SKM-1 treated with dmso at 0.1 percent for 144 hours (cell line): ENCODE measurements at regions not wholly inside any gene's neighbourhood (a gene's known extent, or its start where the extent isn't known, plus 50 kb on each side); places are given as distances from the start of the nearest gene placed in this dataset.
"Not testable (repeated sequence)": the region's sequence is repeated elsewhere in the genome, so short reads cannot be mapped to it uniquely, and the experiment has no call there.

Experiments used
- DNase-seq: peaks from one replicate; lab custom pipeline; 2025; ENCODE audit not compliant: unreplicated experiment; lab: John Stamatoyannopoulos, UW

DNA sequence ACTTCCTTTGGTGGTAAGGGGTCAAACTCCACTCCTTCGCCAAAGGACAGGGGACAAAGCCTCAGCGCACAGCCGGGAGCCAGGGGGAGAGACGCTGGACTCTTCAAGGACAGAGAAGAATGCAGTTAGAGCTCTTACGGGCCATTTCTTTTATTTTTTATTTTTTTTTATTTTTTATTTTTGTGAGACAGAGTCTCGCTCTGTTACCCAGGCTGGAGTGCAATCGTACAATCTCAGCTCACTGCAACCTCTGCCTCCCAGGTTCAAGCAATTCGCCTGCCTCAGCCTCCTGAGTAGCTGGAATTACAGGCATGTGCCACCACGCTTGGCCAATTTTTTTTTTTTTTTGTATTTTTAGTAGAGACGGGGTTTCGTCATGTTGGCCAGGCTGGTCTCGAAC, 93.2 kb upstream of the RPH3AL start, which contains the start of gene RFLNB:
Gene RFLNB, minus strand, starts transcription at position 101 of the 400 bp plus-strand sequence.
- not testable (repeated sequence) for DNase-seq

DNA sequence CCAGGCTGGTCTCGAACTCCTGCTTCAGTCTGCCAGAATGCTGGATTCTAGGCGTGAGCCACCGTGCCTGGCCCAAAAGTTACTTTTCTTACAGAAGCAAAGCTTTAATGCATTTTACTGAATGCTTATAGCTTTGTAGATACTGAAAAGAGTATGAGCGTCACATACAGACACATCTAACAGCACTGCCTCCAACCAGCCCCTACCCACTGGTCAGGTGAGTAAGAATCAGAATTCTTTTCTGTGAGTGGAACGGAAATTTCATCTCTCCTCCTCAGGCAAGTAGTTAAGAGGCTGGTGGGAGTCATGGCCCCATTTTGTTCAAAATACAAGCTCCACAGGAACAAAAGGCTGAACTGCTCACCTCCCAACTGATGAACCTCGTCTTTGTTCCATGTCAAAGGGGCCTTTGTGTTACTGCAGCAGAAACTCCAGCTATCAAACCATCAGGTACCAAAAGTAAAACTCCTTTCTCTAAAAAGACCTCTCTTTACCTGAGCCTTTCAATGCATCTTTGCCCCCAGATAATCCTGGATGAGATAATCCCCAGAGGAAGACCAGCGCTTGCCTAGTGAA, 92.4 kb upstream of the RPH3AL start:
- no peak for DNase-seq

DNA sequence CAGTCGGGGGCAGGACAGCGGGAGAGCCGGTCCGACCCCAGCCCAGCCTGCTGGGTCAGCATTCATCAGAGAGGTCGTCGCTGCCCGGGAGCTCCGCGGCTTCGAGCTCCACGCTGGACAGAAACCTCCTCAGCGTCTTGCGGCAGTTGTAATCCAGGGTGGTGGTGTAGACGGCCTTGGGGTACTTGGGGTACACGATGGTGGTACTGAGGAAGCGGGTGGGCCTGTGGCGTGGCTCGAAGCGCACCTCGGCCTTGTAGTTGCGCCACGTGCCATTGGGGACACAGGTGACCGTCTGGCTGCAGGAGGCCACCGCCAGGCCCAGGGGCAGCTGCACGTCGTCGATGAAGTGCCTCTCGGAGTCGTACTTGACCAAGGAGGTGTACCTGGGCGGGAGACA, 90.5 kb upstream of the RPH3AL start:
- no peak for DNase-seq

DNA sequence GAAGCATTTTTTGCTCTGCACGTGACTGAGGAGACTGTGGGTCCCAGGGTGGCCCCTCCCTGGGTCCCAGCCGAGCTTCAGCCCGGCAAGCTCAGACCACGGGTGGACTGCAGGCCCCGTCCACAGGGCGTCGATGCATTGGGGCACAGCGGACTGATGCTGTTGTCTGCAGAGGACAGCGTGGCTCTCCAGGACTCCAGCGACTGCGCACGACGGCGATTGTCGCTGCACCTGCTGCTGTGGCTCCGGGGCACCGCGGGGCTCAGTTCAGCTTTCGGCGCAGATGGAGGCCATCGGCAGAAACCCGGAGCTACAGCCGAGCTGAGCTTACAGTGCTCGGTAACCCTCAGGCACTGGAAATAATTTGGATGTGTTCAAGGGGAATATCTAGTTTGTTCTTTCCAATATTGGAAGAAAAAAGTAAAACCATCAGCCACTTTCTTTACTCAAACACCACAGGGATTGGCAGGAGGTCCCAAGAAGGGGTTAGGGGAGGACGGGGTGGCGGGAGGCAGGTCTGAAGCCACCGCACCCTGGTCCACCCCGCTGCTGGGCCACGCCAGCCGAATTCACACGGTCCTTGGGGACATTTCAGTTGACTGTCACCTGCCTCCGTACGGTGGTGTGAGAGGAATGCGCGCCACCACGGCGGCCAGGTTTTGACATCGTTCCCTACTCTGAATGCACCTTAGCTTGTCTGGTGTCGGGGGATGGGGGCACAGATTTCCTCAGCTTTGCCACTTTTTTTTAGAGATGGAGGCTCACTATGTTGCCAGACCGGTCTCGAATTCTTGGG, 88.7 kb upstream of the RPH3AL start:
- no peak for DNase-seq

DNA sequence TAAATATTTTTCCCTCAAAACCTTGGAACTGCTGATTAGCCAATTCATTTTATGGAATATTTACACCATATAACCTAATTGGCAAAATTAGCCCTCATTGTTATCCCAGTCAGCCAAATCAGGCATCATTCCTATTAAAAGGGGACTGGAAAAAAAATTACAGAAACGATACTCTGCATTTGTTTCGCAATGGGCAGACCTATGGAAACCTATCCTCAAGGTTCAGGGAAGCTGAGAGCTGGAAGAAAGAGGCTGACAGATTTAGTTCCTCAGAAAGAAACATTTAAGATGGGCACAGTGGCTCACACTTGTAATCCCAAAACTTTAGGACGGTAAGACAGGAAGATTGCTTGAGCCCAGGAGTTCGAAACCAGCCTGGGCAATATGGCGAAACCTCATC, 85.6 kb upstream of the RPH3AL start:
- DNase-seq, result no peak

DNA sequence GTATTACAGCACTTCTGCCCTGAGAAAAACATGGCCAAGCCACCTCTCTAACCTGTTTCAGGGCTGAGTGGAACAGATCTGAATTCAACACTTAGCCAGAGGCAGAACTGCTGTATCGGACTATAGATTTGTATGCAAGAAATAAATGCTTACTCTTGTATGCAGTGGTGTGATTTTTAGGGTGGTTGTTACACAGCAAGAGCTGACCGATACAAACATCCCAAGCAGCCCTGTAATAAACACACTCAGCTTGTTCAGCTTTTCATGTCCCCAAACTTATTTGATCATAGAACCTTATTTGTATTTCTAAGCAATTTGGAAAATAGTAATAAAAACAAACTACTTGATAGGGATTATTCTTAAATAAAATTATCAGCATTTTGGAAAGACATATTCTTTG, 84.9 kb upstream of the RPH3AL start:
- no peak for DNase-seq

DNA sequence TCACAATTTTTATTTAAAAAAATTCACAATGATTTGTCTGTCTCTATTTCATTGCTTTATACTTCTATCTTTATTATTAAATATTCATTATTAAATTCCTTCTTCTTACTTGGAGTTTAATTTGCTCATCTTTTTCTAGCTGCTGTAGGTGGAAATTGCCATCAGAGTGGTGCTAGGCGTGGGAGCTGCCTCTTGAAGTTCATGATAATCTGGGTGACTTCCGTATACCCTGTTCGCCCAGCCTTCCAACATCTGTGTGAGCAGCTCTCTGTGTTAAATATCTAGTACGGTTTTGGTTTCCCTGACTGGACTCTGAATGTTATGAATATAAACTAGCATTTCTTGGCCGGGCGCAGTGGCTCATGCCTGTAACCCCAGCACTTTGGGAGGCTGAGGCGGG, 84.0 kb upstream of the RPH3AL start:
- no peak for DNase-seq

DNA sequence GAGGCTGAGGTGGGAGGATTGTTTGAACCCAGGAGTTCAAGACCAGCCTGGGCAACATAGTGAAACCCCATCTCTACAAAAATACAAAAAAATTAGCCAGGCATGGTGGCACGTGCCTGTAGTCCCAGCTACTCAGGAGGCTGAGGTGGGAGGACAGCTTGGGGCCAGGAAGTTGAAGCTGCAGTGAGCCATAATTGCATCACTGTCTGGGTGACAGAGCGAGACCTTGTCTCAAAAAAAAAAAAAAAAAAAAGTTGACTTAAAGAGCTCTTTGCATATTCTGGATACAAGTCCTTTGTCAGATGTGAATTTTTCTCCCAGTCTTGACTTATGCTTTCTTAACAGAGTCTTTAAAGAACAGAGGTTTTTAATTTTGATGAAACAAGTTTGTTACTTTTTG, 79.9 kb upstream of the RPH3AL start:
- not testable (repeated sequence) for DNase-seq

DNA sequence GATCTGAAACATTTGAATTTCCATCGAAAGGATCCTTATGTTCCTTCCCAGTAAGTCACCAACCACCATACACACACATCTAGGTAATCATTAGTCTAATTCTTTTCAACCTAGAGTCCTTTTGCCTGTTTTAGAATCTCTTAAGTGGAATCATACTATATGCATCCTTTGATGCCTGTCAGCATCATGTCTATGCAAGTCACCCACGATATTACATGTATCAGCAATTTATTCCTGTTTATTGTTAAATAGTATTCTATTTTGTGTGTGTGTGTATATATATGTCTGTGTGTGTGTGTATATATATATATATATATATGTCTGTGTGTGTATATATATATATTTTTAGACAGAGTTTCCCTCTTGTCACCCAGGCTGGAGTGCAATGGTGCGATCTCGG, 78.9 kb upstream of the RPH3AL start:
- DNase-seq, result no peak

DNA sequence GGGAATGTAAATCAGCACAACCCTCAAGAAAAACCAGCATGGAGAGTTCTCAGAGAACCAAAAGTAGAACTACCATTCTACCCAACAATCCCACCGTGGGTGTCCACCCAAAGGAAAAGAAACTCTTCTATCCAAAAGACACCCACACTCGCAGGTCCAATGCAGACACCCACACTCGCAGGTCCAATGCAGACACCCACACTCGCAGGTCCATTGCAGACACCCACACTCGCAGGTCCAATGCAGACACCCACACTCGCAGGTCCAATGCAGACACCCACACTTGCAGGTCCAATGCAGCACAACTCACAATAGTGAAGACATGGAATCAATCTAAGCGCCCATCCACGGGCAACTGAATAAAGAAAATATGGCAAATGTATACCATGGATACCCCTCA, 77.0 kb upstream of the RPH3AL start:
- DNase-seq, result no peak

DNA sequence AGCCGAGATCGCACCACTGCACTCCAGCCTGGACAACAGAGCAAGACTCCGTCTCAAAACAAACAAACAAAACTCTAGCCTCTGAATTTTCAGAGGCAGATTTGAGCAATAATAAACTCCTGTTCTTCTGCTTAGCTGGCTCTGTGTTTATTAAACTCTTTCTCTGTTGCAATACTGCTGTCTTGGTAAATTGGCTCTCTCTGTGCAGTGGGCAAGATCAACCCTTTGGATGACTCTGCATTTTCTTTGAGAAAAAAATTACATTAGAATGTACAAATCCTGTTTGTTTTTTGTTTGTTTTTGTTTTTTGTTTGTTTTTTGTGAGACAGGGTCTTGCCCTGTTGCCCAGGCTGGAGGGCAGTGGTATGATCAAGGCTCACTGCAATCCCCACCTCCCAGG, 75.8 kb upstream of the RPH3AL start:
- no peak for DNase-seq

DNA sequence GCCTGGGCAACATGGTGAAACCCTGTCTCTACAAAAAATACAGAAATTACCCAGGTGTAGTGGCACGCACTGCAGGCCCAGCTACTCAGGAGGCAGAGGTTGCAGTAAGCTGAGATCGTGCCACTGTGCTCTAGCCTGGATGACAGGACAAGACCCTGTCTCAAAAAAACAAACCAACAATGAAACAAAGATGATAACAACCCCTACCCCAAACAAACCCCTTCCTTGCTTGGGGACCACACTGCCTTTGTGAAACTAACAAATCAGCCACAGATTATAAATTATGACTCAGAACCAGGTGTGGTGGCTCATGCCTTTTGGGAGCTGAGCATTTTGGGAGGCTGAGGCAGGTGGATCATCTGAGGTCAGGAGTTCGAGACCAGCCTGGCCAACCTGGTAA, 75.3 kb upstream of the RPH3AL start:
- DNase-seq, result no peak

DNA sequence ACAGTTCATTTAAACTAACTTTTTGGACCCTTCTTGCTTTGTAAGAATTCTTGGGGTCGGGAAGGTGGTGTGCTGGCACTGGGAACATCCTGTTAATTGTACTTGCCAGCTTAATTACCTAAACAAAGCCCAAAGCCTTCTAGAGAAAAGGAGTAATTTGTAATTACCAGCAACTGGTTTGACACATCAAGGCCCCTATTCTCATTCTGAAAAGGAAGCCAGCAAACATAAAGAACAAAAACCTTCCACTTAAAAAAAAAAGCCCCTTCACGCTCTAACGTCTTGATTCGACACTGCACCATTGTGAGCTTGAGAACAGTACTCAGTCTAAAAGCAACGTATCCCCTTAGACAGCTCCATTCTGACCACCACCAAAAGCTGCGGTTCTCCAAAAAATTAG, 74.7 kb upstream of the RPH3AL start:
- DNase-seq, result no peak

DNA sequence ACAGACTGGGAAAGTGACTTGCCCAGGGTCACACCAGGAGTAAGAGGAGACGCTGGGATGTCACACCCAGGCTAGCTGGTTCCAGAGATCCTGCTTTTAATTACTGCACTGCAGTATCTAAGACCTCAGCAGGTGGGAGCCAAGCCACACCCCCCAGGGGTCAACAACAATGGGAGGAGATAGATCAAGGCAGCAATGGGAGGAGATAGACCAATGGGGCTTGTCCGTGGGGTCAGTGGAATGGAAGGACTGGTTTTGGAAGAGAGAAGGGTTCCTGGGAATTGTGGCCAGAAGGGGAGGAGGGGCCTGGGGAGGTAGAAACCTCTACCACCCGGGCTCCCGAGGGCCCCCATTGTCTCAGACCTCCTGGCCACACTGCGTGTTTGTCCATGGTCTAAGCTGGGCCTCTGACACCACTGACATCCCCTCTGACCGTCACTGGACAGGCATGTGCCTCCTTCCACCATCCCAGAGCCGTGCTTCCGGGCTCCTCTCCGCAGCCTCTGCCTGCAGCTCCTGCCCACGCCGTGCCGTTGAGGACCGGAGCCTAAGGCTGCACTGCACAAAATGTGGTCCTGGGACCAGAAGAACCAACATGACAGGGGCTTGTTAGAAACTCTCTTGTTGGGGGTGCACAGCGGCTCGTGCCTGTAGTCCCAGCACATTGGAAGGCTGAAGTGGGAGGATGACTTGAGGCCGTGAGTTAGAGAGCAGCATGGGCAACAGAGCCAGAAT, 69.8 kb upstream of the RPH3AL start:
- no peak for DNase-seq

DNA sequence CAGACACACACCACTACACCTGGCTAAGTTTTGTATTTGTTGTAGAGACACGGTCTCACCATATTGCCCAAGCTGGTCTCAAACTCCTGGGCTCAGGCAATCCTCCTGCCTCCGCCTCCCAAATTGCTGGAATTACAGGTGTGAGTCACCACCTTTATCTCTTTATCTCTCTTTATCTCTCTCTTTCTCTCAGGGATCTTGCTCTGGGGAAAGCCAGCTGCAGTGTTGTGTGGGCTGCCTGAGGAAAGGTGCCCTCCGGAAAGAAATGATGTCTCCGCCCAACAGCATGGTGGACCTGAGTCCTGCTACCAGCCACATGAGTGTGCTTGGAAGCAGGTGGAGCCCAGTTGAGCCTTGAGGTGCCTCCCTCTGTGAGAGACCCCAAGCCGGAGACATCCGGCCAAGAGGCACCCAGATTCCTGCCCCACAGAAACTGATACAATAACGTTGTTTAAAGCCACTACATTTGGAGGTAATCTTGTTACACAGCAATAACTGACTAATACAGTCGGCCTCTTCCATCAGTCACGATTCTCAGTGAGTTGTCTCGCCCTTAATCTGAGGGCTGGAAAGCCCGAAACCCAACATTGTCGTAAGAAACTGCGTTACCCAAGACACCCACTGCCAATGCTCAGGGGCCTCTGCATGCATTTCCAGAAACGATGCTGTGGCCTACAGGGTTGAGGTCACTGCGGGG, 68.0 kb upstream of the RPH3AL start:
- DNase-seq, result no peak

DNA sequence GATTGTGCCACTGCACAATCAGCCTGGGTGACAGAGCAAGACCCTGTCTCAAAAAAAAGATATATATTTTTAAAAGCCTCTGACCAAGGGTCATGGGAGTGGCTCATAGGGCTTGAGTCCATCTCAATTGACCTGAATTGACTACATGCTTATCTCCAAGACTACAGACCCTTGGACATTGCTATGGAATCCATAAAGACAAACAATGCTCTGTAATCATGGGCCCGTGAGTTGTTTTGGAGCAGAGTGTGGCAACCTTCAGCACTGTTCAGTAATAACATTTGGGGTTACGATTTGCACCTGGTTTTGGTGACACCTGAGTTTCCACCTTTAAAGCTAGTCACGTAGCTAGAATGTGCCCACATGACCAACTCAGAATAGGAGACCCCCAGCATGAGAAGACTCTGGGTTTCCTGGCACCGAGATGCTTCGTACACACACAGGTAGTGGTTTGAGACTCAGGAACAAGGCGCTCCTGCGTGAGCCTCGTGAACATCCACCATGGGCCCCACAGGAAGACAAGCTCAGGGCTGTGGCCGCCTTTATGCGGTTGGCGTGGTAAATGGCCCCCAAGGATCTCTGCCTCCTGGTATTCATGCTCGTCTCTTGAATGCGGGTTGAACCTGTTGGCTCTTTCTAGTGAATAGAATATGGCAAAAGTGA, 66.6 kb upstream of the RPH3AL start:
- no peak for DNase-seq

DNA sequence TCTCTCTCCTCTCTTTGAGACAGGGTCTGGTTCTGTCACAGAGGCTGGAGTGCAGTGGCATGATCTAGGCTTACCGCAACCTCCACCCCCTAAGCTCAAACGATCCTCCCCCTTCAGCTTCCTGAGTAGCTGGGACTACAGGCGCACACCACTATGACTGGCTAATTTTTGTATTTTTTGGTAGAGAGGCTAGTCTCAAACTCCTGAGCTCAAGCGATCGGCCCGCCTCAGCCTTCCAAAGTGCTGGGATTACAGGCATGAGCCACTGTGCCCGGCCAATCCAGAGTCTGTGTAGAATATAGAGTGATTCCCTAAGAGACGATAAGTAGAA, 65.8 kb upstream of the RPH3AL start:
- DNase-seq, result no peak

DNA sequence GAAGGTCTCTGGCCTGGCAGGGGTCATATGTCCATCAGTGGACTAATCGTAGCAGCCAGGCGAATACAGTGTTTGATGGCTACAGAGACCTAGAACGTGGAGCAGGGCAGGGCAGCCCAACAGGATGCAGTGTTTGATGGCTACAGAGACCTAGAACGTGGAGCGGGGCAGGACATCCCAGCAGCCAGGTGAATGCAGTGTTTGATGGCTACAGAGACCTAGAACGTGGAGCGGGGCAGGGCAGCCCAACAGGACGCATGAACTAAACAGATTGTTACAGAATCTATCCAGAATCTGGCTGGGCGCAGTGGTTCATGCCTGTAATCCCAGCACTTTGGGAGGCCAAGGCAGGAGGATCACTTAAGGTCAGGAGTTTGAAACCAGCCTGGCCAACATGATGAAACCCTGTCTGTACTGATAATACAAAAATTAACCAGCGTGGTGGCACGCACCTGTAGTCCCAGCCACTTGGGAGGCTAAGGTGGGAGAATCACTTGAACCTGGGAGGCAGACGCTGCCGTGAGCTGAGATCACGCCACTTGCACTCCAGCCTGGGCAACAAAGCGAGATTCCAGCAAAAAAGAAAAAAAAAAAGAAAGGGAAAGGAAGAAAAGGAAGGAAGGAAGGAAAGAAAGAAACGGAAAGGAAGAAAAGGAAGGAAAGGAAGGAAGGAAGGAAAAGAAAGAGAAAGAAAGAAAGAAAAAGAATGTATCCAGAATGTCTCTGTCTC, 65.2 kb upstream of the RPH3AL start:
- DNase-seq, result no peak

DNA sequence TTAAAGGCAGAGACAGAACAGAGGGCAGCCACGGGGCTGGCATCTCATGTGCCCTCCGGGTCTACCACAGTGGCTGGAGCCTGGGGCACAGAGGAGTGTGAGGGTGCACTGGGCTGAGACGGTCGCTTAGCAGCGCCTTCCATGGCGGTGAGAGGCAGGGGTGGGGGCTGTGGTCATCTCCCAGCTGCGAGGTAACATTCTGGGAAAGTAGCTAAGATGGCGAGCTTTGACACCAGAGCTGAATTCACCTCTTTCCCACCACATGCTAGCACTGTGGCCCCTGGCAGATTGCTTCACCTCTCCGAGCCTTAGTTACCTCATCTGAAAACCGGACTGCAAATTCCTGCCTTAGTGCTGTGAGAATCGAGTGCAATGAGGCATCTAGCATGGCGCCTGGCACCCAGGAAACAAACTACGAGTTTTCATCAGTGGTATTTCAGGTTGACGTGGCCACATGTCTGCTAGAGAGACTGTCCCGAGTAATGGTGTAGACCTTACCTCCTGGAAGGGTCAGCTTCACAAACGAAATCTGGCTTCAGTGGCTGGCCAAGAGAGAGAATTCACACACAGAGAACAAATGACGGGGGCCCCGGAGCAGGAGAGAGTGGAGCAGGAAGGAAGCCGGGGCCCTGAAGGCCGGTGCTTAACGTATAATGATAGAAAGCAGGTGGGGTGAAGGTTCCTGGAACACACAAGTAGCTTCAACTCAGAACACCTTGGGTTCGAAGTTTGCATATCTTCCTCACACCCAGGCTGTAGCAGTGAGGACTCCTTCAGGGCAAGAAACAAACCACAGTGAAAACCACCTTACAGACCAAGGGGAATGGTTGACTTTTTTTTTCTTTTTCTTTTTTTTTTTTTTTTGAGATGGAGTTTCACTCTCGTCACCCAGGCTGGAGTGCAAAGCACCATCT, 63.9 kb upstream of the RPH3AL start:
- DNase-seq, result no peak
